LNCAP (cell line): ENCODE measurements at regions not wholly inside any gene's neighbourhood (a gene's known extent, or its start where the extent isn't known, plus 50 kb on each side); places are given as distances from the start of the nearest gene placed in this dataset.
A peak's percentile ranks its signal among the peaks of the same experiment; 100 is the strongest.

Experiments used
- TF ChIP-seq, protein P1 (sequence below): fragments of 450-650 bp; IDR thresholded peaks from 2 replicates; pipeline ENCODE4 v1.5.1; 2017; ENCODE audit warnings: mild to moderate bottlenecking

GRCh38 chr13:94813920-94814475 lies 101.7 kb upstream of the SOX21 start:
- TF ChIP-seq, protein P1, sequence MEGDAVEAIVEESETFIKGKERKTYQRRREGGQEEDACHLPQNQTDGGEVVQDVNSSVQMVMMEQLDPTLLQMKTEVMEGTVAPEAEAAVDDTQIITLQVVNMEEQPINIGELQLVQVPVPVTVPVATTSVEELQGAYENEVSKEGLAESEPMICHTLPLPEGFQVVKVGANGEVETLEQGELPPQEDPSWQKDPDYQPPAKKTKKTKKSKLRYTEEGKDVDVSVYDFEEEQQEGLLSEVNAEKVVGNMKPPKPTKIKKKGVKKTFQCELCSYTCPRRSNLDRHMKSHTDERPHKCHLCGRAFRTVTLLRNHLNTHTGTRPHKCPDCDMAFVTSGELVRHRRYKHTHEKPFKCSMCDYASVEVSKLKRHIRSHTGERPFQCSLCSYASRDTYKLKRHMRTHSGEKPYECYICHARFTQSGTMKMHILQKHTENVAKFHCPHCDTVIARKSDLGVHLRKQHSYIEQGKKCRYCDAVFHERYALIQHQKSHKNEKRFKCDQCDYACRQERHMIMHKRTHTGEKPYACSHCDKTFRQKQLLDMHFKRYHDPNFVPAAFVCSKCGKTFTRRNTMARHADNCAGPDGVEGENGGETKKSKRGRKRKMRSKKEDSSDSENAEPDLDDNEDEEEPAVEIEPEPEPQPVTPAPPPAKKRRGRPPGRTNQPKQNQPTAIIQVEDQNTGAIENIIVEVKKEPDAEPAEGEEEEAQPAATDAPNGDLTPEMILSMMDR = no peak

DNA sequence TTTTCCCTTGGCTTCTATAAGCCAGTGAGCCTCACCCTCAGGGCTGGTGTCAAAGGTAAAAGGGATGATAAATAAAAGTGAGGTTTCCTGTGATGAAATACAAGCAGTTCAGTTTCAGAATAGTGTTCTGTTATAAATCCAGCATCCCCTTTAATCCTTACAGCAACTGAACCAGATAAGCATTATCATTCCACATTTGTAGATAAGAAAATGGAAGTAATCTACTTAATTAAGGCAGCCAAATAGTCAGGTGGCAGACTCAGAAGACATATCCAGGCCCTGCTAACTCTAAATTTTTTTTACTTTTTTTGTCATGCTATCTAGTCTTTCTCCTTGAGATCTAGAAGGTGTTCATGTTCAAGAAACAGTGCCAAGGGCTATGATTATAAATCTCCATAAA lies 99.4 kb upstream of the SOX21 start:
- TF ChIP-seq, protein P1 = no peak

DNA sequence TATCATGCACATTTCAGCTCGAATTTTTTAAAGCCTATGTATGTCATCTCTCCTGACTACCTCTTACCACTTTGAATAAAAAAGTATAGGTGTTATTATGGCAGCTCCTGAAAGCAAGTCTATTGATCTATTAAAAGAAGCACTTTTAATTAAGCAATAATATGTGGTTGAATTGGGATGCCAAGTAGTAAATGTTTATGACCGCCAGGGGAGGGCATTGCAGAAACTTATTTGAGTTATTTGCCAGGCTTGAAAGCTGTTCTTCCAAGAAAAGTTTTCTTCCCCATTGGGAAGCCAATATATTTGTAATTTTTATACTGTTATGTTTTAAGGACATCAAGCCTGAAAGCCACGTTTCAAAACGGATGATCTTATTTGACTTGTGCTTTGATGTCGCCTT lies 88.1 kb upstream of the SOX21 start:
- TF ChIP-seq, protein P1 = peak; percentile 38

- TF ChIP-seq, protein P1 = no peak
These were observed 87.0 kb upstream of the SOX21 start for GRCh38 chr13:94799299-94799698.

GRCh38 chr13:94798738-94799137 lies 86.4 kb upstream of the SOX21 start:
- TF ChIP-seq, protein P1 = no peak

- TF ChIP-seq, protein P1 = no peak
These were observed 82.9 kb upstream of the SOX21 start for GRCh38 chr13:94795292-94795691.

DNA sequence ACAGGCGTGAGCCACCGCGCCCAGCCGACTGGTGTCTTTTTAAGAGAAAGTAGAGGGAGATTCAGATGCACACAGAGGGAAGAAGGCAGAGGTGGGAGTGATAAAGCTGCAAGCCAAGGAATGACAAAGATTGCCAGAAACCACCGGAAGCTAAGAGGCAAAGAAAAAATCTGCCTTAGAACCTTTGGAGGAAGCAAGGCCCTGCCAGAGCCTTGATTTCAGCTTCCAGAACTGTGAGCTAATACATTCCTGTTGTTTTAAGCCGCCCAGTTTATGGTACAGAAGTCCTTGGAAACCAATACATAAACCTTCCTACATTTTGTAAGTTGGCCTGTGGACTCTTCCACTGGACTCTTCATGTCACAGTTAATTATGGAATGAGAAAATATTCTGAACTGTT lies 71.7 kb upstream of the SOX21 start:
- TF ChIP-seq, protein P1 = no peak

DNA sequence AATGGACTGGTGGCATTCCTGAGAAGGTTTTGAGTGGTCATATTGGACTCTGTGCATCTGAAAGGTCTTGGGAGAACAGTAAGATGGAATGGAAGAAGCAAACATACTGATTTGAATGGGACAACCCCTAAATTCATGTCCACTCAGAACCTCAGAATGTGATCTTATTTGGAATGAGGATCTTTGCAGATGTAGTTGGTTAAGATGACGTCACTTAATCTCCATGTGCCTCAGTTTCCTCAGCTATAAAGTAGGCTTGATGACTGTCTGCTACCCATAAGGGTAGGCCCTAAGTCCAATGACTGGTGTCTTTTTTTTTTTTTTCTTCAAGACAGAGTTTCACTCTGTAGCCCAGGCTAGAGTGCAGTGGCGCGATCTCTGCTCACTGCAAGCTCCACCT lies 71.1 kb upstream of the SOX21 start:
- TF ChIP-seq, protein P1 = no peak
